OCI-LY1 (cell line): ENCODE measurements at regions not wholly inside any gene's neighbourhood (a gene's known extent, or its start where the extent isn't known, plus 50 kb on each side); places are given as distances from the start of the nearest gene placed in this dataset.

ENCODE experiments used
- H2AFZ ChIP-seq: fragments of 200-600 bp; sonication (generic), shearing (Covaris generic); 2 replicates; pipeline ENCODE4 v1.6.0; 2014; ENCODE audit warnings: antibody characterized with exemption, mild to moderate bottlenecking, low read length
- H3F3A ChIP-seq: fragments of 200-600 bp; sonication (generic), shearing (Covaris generic); 2 replicates; pipeline ENCODE4 v1.6.0; 2014; ENCODE audit warnings: mild to moderate bottlenecking, antibody characterized with exemption, low read length, moderate library complexity; ENCODE audit not compliant: insufficient read depth
- H3K27ac ChIP-seq: fragments of 200-600 bp; sonication (generic); 2 replicates; pipeline ENCODE4 v1.5.1; 2014; ENCODE audit warnings: low read length, mixed run types, mild to moderate bottlenecking, low read depth; ENCODE audit not compliant: poor library complexity, severe bottlenecking
- H3K27me3 ChIP-seq: fragments of 200-600 bp; sonication (generic); 2 replicates; pipeline ENCODE4 v1.6.0; 2014; ENCODE audit warnings: antibody characterized with exemption, mild to moderate bottlenecking, low read length, moderate library complexity; ENCODE audit not compliant: insufficient read depth
- H3K36me3 ChIP-seq: fragments of 200-600 bp; sonication (generic); 2 replicates; pipeline ENCODE4 v1.6.1; 2014; ENCODE audit warnings: mild to moderate bottlenecking, antibody characterized with exemption, low read length, moderate library complexity, mixed read lengths; ENCODE audit not compliant: insufficient read depth
- H3K4me1 ChIP-seq: fragments of 200-600 bp; sonication (generic); 2 replicates; pipeline ENCODE4 v1.5.1; 2014; ENCODE audit warnings: mild to moderate bottlenecking, low read length, moderate library complexity; ENCODE audit not compliant: insufficient read depth, severe bottlenecking
- H3K4me2 ChIP-seq: fragments of 200-600 bp; sonication (generic), shearing (Covaris generic); 2 replicates; pipeline ENCODE4 v1.6.1; 2014; ENCODE audit warnings: low read length
- H3K4me3 ChIP-seq: fragments of 200-600 bp; sonication (generic); 2 replicates; pipeline ENCODE4 v1.5.1; 2014; ENCODE audit warnings: low read length, low read depth, mild to moderate bottlenecking, mixed read lengths; ENCODE audit not compliant: poor library complexity, severe bottlenecking
- H3K79me2 ChIP-seq: fragments of 200-600 bp; shearing (Covaris generic); 2 replicates; pipeline ENCODE4 v1.6.1; 2016; ENCODE audit warnings: mixed run types, low read length, mixed read lengths; ENCODE audit not compliant: insufficient read depth
- H3K9ac ChIP-seq: fragments of 200-600 bp; sonication (generic), shearing (Covaris generic); 2 replicates; pipeline ENCODE4 v1.6.1; 2014; ENCODE audit warnings: mild to moderate bottlenecking, low read length, mixed read lengths
- H3K9me2 ChIP-seq: fragments of 200-600 bp; sonication (generic), shearing (Covaris generic); 2 replicates; pipeline ENCODE4 v1.6.1; 2014; ENCODE audit warnings: low read depth, mild to moderate bottlenecking, low read length, mixed read lengths
- H3K9me3 ChIP-seq: fragments of 200-600 bp; shearing (Covaris generic); 2 replicates; pipeline ENCODE4 v1.6.1; 2014; ENCODE audit warnings: low read length, mixed read lengths
- H4K20me1 ChIP-seq: fragments of 200-600 bp; sonication (generic), shearing (Covaris generic); 2 replicates; pipeline ENCODE4 v1.6.0; 2016; ENCODE audit warnings: mild to moderate bottlenecking, low read length; ENCODE audit not compliant: insufficient read depth
- EZH2 ChIP-seq: fragments of 200-600 bp; sonication (generic), shearing (Covaris generic); IDR thresholded peaks from 2 replicates; pipeline ENCODE4 v1.8.0; 2017; ENCODE audit warnings: borderline replicate concordance, mixed run types, mild to moderate bottlenecking, antibody characterized with exemption, low read length, moderate library complexity, mixed read lengths
- TF ChIP-seq, protein P1 (sequence below): fragments of 200-600 bp; sonication (generic), shearing (Covaris generic); IDR thresholded peaks from 2 replicates; pipeline ENCODE4 v1.5.1; 2017; ENCODE audit warnings: mild to moderate bottlenecking, antibody characterized with exemption, low read length, moderate library complexity, mixed read lengths

DNA sequence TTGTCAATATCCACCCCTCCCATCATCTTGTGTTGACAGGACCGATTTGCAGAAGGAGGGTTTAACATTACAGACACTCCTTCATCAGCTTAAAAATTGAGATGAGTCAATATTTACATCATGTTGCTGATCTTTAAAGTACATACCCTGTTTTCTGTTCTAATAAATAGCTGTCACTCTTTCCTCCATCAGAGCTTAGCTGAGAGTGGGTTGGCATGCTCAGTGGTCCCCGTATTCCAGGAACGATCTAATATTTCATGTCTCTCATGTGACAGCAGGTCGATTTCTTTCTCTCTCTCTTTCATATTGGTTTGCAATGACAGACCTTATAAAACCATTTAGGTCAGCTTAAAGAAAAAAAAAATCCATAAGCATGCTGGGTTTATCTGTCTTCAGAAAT is 950.6 kb downstream of the GALC start:
- no peak overlapping the region for H3K27ac ChIP-seq
- H2AFZ ChIP-seq = no peak overlapping the region
- no peak overlapping the region for H3K4me2 ChIP-seq
- H4K20me1 ChIP-seq = no peaks in the 10 kb centered on the region
- no peaks in the 10 kb centered on the region for H3K4me1 ChIP-seq
- H3K4me3 ChIP-seq = no peak overlapping the region
- no peak for TF ChIP-seq EZH2
- TF ChIP-seq, protein P1, sequence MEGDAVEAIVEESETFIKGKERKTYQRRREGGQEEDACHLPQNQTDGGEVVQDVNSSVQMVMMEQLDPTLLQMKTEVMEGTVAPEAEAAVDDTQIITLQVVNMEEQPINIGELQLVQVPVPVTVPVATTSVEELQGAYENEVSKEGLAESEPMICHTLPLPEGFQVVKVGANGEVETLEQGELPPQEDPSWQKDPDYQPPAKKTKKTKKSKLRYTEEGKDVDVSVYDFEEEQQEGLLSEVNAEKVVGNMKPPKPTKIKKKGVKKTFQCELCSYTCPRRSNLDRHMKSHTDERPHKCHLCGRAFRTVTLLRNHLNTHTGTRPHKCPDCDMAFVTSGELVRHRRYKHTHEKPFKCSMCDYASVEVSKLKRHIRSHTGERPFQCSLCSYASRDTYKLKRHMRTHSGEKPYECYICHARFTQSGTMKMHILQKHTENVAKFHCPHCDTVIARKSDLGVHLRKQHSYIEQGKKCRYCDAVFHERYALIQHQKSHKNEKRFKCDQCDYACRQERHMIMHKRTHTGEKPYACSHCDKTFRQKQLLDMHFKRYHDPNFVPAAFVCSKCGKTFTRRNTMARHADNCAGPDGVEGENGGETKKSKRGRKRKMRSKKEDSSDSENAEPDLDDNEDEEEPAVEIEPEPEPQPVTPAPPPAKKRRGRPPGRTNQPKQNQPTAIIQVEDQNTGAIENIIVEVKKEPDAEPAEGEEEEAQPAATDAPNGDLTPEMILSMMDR = no peak
- H3K27me3 ChIP-seq = no peaks in the 10 kb centered on the region
- no peaks in the 10 kb centered on the region for H3K79me2 ChIP-seq
- H3F3A ChIP-seq = no peaks in the 10 kb centered on the region
- no peaks in the 10 kb centered on the region for H3K36me3 ChIP-seq
- H3K9me2 ChIP-seq = no peaks in the 10 kb centered on the region
- H3K9ac ChIP-seq = no peak overlapping the region
- H3K9me3 ChIP-seq = no peaks in the 10 kb centered on the region

DNA sequence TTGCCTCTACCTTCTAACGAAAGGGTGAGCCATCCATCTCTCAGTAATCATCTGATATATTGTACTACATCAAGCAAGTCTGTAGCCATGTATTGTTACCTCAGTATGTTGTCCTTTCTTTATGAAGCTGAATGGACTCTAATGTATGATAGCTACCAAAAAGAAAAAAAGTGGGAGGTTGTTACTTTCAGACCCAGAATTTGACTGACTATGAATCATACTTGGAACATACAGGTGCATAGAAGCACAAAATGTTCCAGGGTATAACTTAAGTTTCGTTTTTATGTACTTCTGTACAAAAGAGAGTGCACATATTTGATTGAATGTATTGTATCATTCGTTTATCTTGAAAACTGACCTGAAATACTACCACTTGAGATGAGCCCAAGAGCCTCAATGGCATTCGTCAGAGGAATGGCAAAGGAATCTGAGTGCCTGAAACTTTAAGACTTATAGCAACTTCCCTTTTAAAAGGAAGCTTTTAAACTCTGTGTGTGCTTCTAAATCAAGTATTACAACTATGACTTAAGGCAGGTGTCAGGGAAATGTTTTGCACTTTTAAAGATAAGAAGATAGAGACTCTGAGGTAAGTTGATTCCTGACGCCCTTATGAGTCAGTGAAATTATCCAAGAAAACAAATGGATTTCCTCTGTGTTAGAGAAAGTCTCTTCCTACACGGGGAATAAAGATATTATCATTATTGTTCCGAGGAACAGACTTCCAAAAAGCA is 951.5 kb downstream of the GALC start:
- Histone ChIP-seq H3K36me3 (no peaks in the 10 kb centered on the region), H3K79me2 (no peaks in the 10 kb centered on the region), H3K4me1 (no peaks in the 10 kb centered on the region), H3K9ac (no peak overlapping the region), H2AFZ (no peak overlapping the region), H3K27ac (no peak overlapping the region), H3K9me2 (no peaks in the 10 kb centered on the region), H3K4me2 (no peak overlapping the region), H3K9me3 (no peaks in the 10 kb centered on the region), H3F3A (no peaks in the 10 kb centered on the region), H4K20me1 (no peaks in the 10 kb centered on the region), H3K4me3 (no peak overlapping the region), H3K27me3 (no peaks in the 10 kb centered on the region)
- TF ChIP-seq EZH2 = no peak
- TF ChIP-seq, protein P1 = no peak

DNA sequence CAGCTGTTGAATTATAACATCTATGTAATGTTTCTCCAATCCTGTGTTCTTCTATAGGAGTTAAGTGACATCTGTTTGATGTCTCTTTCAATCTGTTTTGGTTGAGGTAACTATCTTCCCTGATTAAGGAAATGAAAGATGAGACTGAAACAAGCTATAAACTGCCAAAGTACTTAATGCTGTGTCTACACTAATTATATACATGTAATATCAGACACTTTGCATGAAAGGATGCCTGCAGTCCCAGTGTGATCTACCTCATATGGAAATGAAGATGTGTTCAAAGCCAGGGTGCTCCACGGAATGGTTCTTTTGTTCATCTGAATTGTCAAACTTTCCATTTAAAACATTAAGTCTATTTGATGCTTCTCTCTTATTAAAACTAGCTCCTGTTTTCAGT is 958.3 kb downstream of the GALC start:
- Histone ChIP-seq H3K4me2 (no peak overlapping the region), H3K27me3 (no peaks in the 10 kb centered on the region), H2AFZ (no peak overlapping the region)

More for the DNA sequence above, 958.3 kb downstream of the GALC start:
- H3K9me3 ChIP-seq = no peaks in the 10 kb centered on the region
- no peak overlapping the region for H3K4me3 ChIP-seq
- H3K9me2 ChIP-seq = no peaks in the 10 kb centered on the region
- H3K79me2 ChIP-seq = no peaks in the 10 kb centered on the region
- H3K9ac ChIP-seq = no peak overlapping the region
- no peaks in the 10 kb centered on the region for H4K20me1 ChIP-seq
- no peaks in the 10 kb centered on the region for H3K36me3 ChIP-seq
- H3F3A ChIP-seq = no peaks in the 10 kb centered on the region
- TF ChIP-seq, protein P1 = no peak
- TF ChIP-seq EZH2 = no peak
- no peaks in the 10 kb centered on the region for H3K4me1 ChIP-seq
- H3K27ac ChIP-seq = no peak overlapping the region
